ENCODE measurements at regions not wholly inside any gene's neighbourhood (a gene's known extent, or its start where the extent isn't known, plus 50 kb on each side); places are given as distances from the start of the nearest gene placed in this dataset.

- intact Hi-C loops (cut with DNase I; ENCODE audit: low total_unique reads), result no loop called here
- 85 to 92% (median 91%) methylated on average over 2 of the region's 2 CpGs for WGBS, 5 donors
- no peak for DNase-seq
- no peak for TF ChIP-seq POLR2AphosphoS5 (IDR thresholded peaks at IDR 0.05)
- no peak for TF ChIP-seq CTCF (IDR thresholded peaks at IDR 0.05 in 8 of 11, conservative IDR thresholded peaks at IDR 0.05 in 3 of 11)
- no peak for TF ChIP-seq POLR2A (IDR thresholded peaks at IDR 0.05)
- peaks cover 0 to 16% (median 0%) of the 10 kb centered on the region in 7 donors for H3K27me3 ChIP-seq (replicated peaks in 1 of 7)
- no peak overlapping the region for H3K4me3 ChIP-seq
- no peak overlapping the region for H3K27ac ChIP-seq
- H3K36me3 ChIP-seq, result no peaks in the 10 kb centered on the region
- no peaks in the 10 kb centered on the region for H3K4me1 ChIP-seq
- peaks cover 0 to 14% (median 6%) of the 10 kb centered on the region in 8 donors for H3K9me3 ChIP-seq
These were observed 98.3 kb upstream of the SEC61G start for GRCh38 chr7:54857294-54857693.

- Histone ChIP-seq H3K4me3 (no peak overlapping the region), H3K27me3 (replicated peaks in 1 of 7) (peaks cover 0 to 16% (median 0%) of the 10 kb centered on the region in 7 donors), H3K4me1 (no peaks in the 10 kb centered on the region), H3K27ac (no peak overlapping the region), H3K36me3 (no peaks in the 10 kb centered on the region), H3K9me3 (peaks cover 0 to 6% (median 2%) of the 10 kb centered on the region in 8 donors)
- DNase-seq, result no peak
- intact Hi-C loops (cut with DNase I; ENCODE audit: low total_unique reads), result no loop called here
- no peak for TF ChIP-seq POLR2A (IDR thresholded peaks at IDR 0.05)
- no peak for TF ChIP-seq POLR2AphosphoS5 (IDR thresholded peaks at IDR 0.05)
- no peak for TF ChIP-seq CTCF (IDR thresholded peaks at IDR 0.05 in 8 of 11, conservative IDR thresholded peaks at IDR 0.05 in 3 of 11)
- 27 to 44% (median 31%) methylated on average over 3 of the region's 3 CpGs for WGBS, 5 donors
These were observed 99.1 kb upstream of the SEC61G start for GRCh38 chr7:54858008-54858692.

GRCh38 chr7:54859066-54859465 is 100.1 kb upstream of the SEC61G start:
- Histone ChIP-seq H3K9me3 (peaks cover 0 to 2% (median 0%) of the 10 kb centered on the region in 8 donors), H3K4me1 (no peaks in the 10 kb centered on the region), H3K36me3 (no peaks in the 10 kb centered on the region), H3K27me3 (replicated peaks in 1 of 7) (peaks cover 0 to 16% (median 0%) of the 10 kb centered on the region in 7 donors), H3K27ac (no peak overlapping the region), H3K4me3 (no peak overlapping the region)
- TF ChIP-seq POLR2A (IDR thresholded peaks at IDR 0.05) (no peak), CTCF (IDR thresholded peaks at IDR 0.05 in 8 of 11, conservative IDR thresholded peaks at IDR 0.05 in 3 of 11) (no peak), POLR2AphosphoS5 (IDR thresholded peaks at IDR 0.05) (no peak)
- intact Hi-C loops (cut with DNase I; ENCODE audit: low total_unique reads), result no loop called here
- no peak for DNase-seq

GRCh38 chr7:54859545-54859944 is 100.5 kb upstream of the SEC61G start:
- Histone ChIP-seq H3K4me3 (no peak overlapping the region), H3K9me3 (no peaks in the 10 kb centered on the region), H3K27me3 (replicated peaks in 1 of 7) (peaks cover 0 to 16% (median 0%) of the 10 kb centered on the region in 7 donors), H3K27ac (no peak overlapping the region), H3K36me3 (no peaks in the 10 kb centered on the region), H3K4me1 (no peaks in the 10 kb centered on the region)
- WGBS, 5 donors, result 84 to 90% (median 87%) methylated on average over 4 of the region's 4 CpGs
- no peak for TF ChIP-seq POLR2AphosphoS5 (IDR thresholded peaks at IDR 0.05)
- no peak for TF ChIP-seq POLR2A (IDR thresholded peaks at IDR 0.05)
- no peak for TF ChIP-seq CTCF (IDR thresholded peaks at IDR 0.05 in 8 of 11, conservative IDR thresholded peaks at IDR 0.05 in 3 of 11)
- intact Hi-C loops (cut with DNase I; ENCODE audit: low total_unique reads), result no loop called here
- no peak for DNase-seq
